Stimulated activated CD8-positive, alpha-beta memory T cell treated with anti-CD3 and anti-CD28 coated beads, Interleukin-15, amount 100 ng/mL, for 24 hours (primary cell): ENCODE measurements at regions not wholly inside any gene's neighbourhood (a gene's known extent, or its start where the extent isn't known, plus 50 kb on each side); places are given as distances from the start of the nearest gene placed in this dataset.
A peak's percentile ranks its signal among the peaks of the same experiment; 100 is the strongest.

Experiments used
- DNase-seq: peaks from one replicate; pipeline ENCODE4 v3.0.0-alpha.2; 2020; ENCODE audit warnings: low read depth

- DNase-seq = no peak
Observed at GRCh38 chr12:91852634-91853033, 293.0 kb downstream of the BTG1 start.

- no peak for DNase-seq
Observed at GRCh38 chr12:91851741-91852477, 293.7 kb downstream of the BTG1 start.

GRCh38 chr12:91846466-91847055 is 299.1 kb downstream of the BTG1 start:
- DNase-seq = no peak

GRCh38 chr12:91845365-91845764 is 300.3 kb downstream of the BTG1 start:
- no peak for DNase-seq

GRCh38 chr12:91841822-91842221 is 303.8 kb downstream of the BTG1 start:
- DNase-seq = no peak

GRCh38 chr12:91836696-91837095 is 308.9 kb downstream of the BTG1 start:
- no peak for DNase-seq

GRCh38 chr12:91836264-91836663 is 309.4 kb downstream of the BTG1 start:
- DNase-seq = no peak

- no peak for DNase-seq
Observed at GRCh38 chr12:91835693-91836092, 310.0 kb downstream of the BTG1 start.

- no peak for DNase-seq
Observed at GRCh38 chr12:91833780-91834359, 311.8 kb downstream of the BTG1 start.

- no peak for DNase-seq
Observed at GRCh38 chr12:91825999-91826398, 319.6 kb downstream of the BTG1 start.

GRCh38 chr12:91824991-91825390 is 320.7 kb downstream of the BTG1 start:
- DNase-seq = no peak

- DNase-seq = no peak
Observed at GRCh38 chr12:91819132-91819447, 326.6 kb downstream of the BTG1 start.

GRCh38 chr12:91818227-91819131 is 327.2 kb downstream of the BTG1 start:
- DNase-seq = no peak

GRCh38 chr12:91817517-91817916 is 328.1 kb downstream of the BTG1 start:
- DNase-seq = no peak

GRCh38 chr12:91813701-91814100 is 331.9 kb downstream of the BTG1 start:
- DNase-seq = no peak

GRCh38 chr12:91811481-91812287 is 334.0 kb downstream of the BTG1 start:
- peak; percentile 46 for DNase-seq

GRCh38 chr12:91810531-91811451 is 334.9 kb downstream of the BTG1 start:
- DNase-seq = no peak

GRCh38 chr12:91810077-91810476 is 335.6 kb downstream of the BTG1 start:
- no peak for DNase-seq

GRCh38 chr12:91805031-91805430 is 340.6 kb downstream of the BTG1 start:
- no peak for DNase-seq

GRCh38 chr12:91804533-91804932 is 341.1 kb downstream of the BTG1 start:
- no peak for DNase-seq

- DNase-seq = no peak
Observed at GRCh38 chr12:91801048-91801447, 344.6 kb downstream of the BTG1 start.
